Activated CD4-positive, CD25-positive, alpha-beta regulatory T cell (primary cell): ENCODE measurements at regions not wholly inside any gene's neighbourhood (a gene's known extent, or its start where the extent isn't known, plus 50 kb on each side); places are given as distances from the start of the nearest gene placed in this dataset.

ENCODE experiments used
- DNase-seq, 4 experiments: peaks; one replicate each; lab custom pipeline; 2025; lab: John Stamatoyannopoulos, UW

GRCh38 chr6:6891125-6891721 is 216.5 kb upstream of the RREB1 start:
- no peak for DNase-seq

GRCh38 chr6:6891949-6892461 is 215.8 kb upstream of the RREB1 start:
- DNase-seq: no peak

GRCh38 chr6:6892744-6893583 is 214.8 kb upstream of the RREB1 start:
- DNase-seq: no peak

- DNase-seq: no peak
Observed at GRCh38 chr6:6893701-6894100, 214.1 kb upstream of the RREB1 start.

GRCh38 chr6:6895929-6896328 is 211.8 kb upstream of the RREB1 start:
- no peak for DNase-seq

GRCh38 chr6:6897140-6897539 is 210.6 kb upstream of the RREB1 start:
- DNase-seq: no peak

- DNase-seq: no peak
Observed at GRCh38 chr6:6900569-6901204, 207.1 kb upstream of the RREB1 start.

- DNase-seq: no peak
Observed at GRCh38 chr6:6901205-6901719, 206.5 kb upstream of the RREB1 start.

- DNase-seq: no peak
Observed at GRCh38 chr6:6901945-6902344, 205.8 kb upstream of the RREB1 start.

- no peak for DNase-seq
Observed at GRCh38 chr6:6905961-6906518, 201.7 kb upstream of the RREB1 start.

GRCh38 chr6:6906570-6907213 is 201.1 kb upstream of the RREB1 start:
- DNase-seq: no peak

GRCh38 chr6:6907286-6907685 is 200.5 kb upstream of the RREB1 start:
- DNase-seq: no peak

GRCh38 chr6:6908121-6908520 is 199.6 kb upstream of the RREB1 start:
- no peak for DNase-seq

GRCh38 chr6:6909111-6909510 is 198.7 kb upstream of the RREB1 start:
- no peak for DNase-seq

GRCh38 chr6:6910734-6911295 is 196.9 kb upstream of the RREB1 start:
- no peak for DNase-seq

- DNase-seq: no peak
Observed at GRCh38 chr6:6911391-6911790, 196.4 kb upstream of the RREB1 start.

- DNase-seq: no peak
Observed at GRCh38 chr6:6912817-6913744, 194.7 kb upstream of the RREB1 start.

GRCh38 chr6:6915219-6915618 is 192.5 kb upstream of the RREB1 start:
- no peak for DNase-seq

- DNase-seq: no peak
Observed at GRCh38 chr6:6915813-6916547, 191.8 kb upstream of the RREB1 start.

GRCh38 chr6:6916598-6916997 is 191.2 kb upstream of the RREB1 start:
- no peak for DNase-seq
